IMR-90 (cell line): ENCODE measurements at regions not wholly inside any gene's neighbourhood (a gene's known extent, or its start where the extent isn't known, plus 50 kb on each side); places are given as distances from the start of the nearest gene placed in this dataset.

Experiments
- CHD1 ChIP-seq: IDR thresholded peaks from 2 replicates; pipeline ENCODE4 v1.6.1; 2012; ENCODE audit warnings: low read depth, low read length, improper control_type of control experiment
- CTCF ChIP-seq: conservative IDR thresholded peaks from 2 replicates; pipeline ENCODE4 v1.5.1; 2012; ENCODE audit warnings: mild to moderate bottlenecking, low read depth, low read length, improper control_type of control experiment
- ELK1 ChIP-seq: fragments of 150-350 bp; IDR thresholded peaks from 2 replicates; pipeline ENCODE4 v1.6.1; 2016; ENCODE audit warnings: low read depth, mild to moderate bottlenecking, low read length, moderate library complexity, borderline replicate concordance
- NFE2L2 ChIP-seq: fragments of 150-350 bp; IDR thresholded peaks from 2 replicates; pipeline ENCODE4 v1.6.1; 2016; ENCODE audit warnings: low read depth, mild to moderate bottlenecking, low read length

GRCh38 chr4:34066126-34066525 lies 2178.2 kb downstream of the ARAP2 start:
- TF ChIP-seq NFE2L2 (no peak), ELK1 (no peak), CTCF (no peak), CHD1 (no peak)
